HG03280 (cell line): ENCODE measurements at regions not wholly inside any gene's neighbourhood (a gene's known extent, or its start where the extent isn't known, plus 50 kb on each side); places are given as distances from the start of the nearest gene placed in this dataset.
"Not testable (repeated sequence)": the region's sequence is repeated elsewhere in the genome, so short reads cannot be mapped to it uniquely, and the experiment has no call there.

ENCODE experiments used
- ATAC-seq: cut with Tn5 transposase; IDR thresholded peaks from one replicate; pipeline ENCODE4 v1.9.1; 2021; ENCODE audit warnings: mild to moderate bottlenecking, moderate library complexity; ENCODE audit not compliant: unreplicated experiment

- ATAC-seq, result no peak
These were observed 445.6 kb downstream of the PLPP3 start for GRCh38 chr1:56133522-56134472.

- no peak for ATAC-seq
These were observed 446.8 kb downstream of the PLPP3 start for GRCh38 chr1:56132520-56132919.

- ATAC-seq, result no peak
These were observed 449.5 kb downstream of the PLPP3 start for GRCh38 chr1:56129837-56130236.

- ATAC-seq, result no peak
These were observed 454.0 kb downstream of the PLPP3 start for GRCh38 chr1:56125316-56125715.

GRCh38 chr1:56123826-56124225 lies 455.5 kb downstream of the PLPP3 start:
- ATAC-seq, result no peak

GRCh38 chr1:56123421-56123820 lies 455.9 kb downstream of the PLPP3 start:
- ATAC-seq, result no peak

GRCh38 chr1:56120021-56120420 lies 459.3 kb downstream of the PLPP3 start:
- no peak for ATAC-seq

- not testable (repeated sequence) for ATAC-seq
These were observed 460.7 kb downstream of the PLPP3 start for GRCh38 chr1:56118676-56119075.

GRCh38 chr1:56115701-56116100 lies 463.7 kb downstream of the PLPP3 start:
- no peak for ATAC-seq

GRCh38 chr1:56113679-56114078 lies 465.7 kb downstream of the PLPP3 start:
- no peak for ATAC-seq

- no peak for ATAC-seq
These were observed 472.1 kb downstream of the PLPP3 start for GRCh38 chr1:56107275-56107638.

- no peak for ATAC-seq
These were observed 472.7 kb downstream of the PLPP3 start for GRCh38 chr1:56106531-56107274.

- ATAC-seq, result no peak
These were observed 474.0 kb downstream of the PLPP3 start for GRCh38 chr1:56105397-56105796.

- no peak for ATAC-seq
These were observed 479.5 kb downstream of the PLPP3 start for GRCh38 chr1:56099766-56100265.

- no peak for ATAC-seq
These were observed 480.4 kb downstream of the PLPP3 start for GRCh38 chr1:56098946-56099345.

GRCh38 chr1:56097713-56098112 lies 481.6 kb downstream of the PLPP3 start:
- no peak for ATAC-seq

GRCh38 chr1:56095696-56096665 lies 483.4 kb downstream of the PLPP3 start:
- ATAC-seq, result no peak

GRCh38 chr1:56094168-56094567 lies 485.2 kb downstream of the PLPP3 start:
- no peak for ATAC-seq

GRCh38 chr1:56092684-56093570 lies 486.4 kb downstream of the PLPP3 start:
- no peak for ATAC-seq

- not testable (repeated sequence) for ATAC-seq
These were observed 489.5 kb downstream of the PLPP3 start for GRCh38 chr1:56089826-56090225.
